ENCODE measurements at regions not wholly inside any gene's neighbourhood (a gene's known extent, or its start where the extent isn't known, plus 50 kb on each side); places are given as distances from the start of the nearest gene placed in this dataset.

DNA sequence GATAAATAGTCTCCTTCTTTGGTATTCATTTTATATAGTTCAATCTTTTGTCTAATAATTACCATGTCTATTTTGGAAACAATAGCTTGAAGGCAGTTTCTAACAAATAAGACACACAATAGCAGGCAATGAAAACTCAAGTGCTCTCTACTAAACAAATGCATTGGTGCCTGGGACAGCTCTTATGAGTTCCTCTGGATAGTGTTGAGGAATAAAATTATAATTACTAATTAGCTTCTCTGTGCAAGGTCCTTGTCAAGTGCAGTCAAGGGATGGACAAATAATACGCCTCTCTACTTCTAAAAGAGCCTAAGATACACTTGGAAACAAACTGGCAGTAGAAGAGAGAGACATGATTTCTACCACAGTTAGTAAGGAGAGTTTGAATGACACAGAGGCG, 229.0 kb upstream of the GLRA2 start:
- intact Hi-C loops (cut with DNase I): no loop called here
- no peak for DNase-seq (ENCODE audit: extremely low spot score)
- no peaks in the 10 kb centered on the region for H3K36me3 ChIP-seq
- H3K9me3 ChIP-seq: no peaks in the 10 kb centered on the region
- no peak overlapping the region for H3K4me3 ChIP-seq
- H3K4me1 ChIP-seq: peaks cover 0 to 7% (median 0%) of the 10 kb centered on the region in 4 donors
- H3K27ac ChIP-seq (replicated peaks in 1 of 4): no peak overlapping the region
- H3K27me3 ChIP-seq: no peaks in the 10 kb centered on the region
- 39% methylated on average over 2 of the region's 2 CpGs for WGBS
- TF ChIP-seq, protein P1, sequence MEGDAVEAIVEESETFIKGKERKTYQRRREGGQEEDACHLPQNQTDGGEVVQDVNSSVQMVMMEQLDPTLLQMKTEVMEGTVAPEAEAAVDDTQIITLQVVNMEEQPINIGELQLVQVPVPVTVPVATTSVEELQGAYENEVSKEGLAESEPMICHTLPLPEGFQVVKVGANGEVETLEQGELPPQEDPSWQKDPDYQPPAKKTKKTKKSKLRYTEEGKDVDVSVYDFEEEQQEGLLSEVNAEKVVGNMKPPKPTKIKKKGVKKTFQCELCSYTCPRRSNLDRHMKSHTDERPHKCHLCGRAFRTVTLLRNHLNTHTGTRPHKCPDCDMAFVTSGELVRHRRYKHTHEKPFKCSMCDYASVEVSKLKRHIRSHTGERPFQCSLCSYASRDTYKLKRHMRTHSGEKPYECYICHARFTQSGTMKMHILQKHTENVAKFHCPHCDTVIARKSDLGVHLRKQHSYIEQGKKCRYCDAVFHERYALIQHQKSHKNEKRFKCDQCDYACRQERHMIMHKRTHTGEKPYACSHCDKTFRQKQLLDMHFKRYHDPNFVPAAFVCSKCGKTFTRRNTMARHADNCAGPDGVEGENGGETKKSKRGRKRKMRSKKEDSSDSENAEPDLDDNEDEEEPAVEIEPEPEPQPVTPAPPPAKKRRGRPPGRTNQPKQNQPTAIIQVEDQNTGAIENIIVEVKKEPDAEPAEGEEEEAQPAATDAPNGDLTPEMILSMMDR (IDR thresholded peaks at IDR 0.05): no peak
- TF ChIP-seq POLR2AphosphoS5 (IDR thresholded peaks at IDR 0.05) (no peak), EP300 (IDR thresholded peaks at IDR 0.05) (no peak), POLR2A (IDR thresholded peaks at IDR 0.05; ENCODE audit: low read depth) (no peak)

DNA sequence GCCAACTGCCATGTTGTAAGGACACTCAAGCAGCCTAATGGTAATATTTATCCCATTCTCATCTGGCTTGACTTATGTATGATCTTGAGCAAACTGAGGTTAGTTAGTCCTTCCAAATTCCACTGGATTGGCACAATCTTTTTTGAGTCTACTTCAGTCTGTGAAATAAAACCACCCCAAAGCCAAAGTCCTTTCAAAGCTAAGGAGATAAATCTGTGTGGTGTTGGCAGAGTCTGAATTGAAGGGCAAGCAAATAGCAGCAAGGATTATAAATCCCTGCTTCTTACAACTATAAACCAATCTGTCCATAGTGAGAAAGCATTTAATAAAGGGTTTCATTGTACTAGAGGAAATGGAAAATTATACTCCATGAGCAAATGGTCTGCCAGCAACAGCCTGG, 233.9 kb upstream of the GLRA2 start:
- H3K4me1 ChIP-seq: peaks cover 0 to 7% (median 0%) of the 10 kb centered on the region in 4 donors
- H3K36me3 ChIP-seq: no peaks in the 10 kb centered on the region
- H3K27me3 ChIP-seq: no peaks in the 10 kb centered on the region
- no peaks in the 10 kb centered on the region for H3K9me3 ChIP-seq
- no peak overlapping the region for H3K4me3 ChIP-seq
- no peak for DNase-seq (ENCODE audit: extremely low spot score)
- no peak overlapping the region for H3K27ac ChIP-seq (replicated peaks in 1 of 4)
- intact Hi-C loops (cut with DNase I): no loop called here
- TF ChIP-seq POLR2A (IDR thresholded peaks at IDR 0.05; ENCODE audit: low read depth): no peak

DNA sequence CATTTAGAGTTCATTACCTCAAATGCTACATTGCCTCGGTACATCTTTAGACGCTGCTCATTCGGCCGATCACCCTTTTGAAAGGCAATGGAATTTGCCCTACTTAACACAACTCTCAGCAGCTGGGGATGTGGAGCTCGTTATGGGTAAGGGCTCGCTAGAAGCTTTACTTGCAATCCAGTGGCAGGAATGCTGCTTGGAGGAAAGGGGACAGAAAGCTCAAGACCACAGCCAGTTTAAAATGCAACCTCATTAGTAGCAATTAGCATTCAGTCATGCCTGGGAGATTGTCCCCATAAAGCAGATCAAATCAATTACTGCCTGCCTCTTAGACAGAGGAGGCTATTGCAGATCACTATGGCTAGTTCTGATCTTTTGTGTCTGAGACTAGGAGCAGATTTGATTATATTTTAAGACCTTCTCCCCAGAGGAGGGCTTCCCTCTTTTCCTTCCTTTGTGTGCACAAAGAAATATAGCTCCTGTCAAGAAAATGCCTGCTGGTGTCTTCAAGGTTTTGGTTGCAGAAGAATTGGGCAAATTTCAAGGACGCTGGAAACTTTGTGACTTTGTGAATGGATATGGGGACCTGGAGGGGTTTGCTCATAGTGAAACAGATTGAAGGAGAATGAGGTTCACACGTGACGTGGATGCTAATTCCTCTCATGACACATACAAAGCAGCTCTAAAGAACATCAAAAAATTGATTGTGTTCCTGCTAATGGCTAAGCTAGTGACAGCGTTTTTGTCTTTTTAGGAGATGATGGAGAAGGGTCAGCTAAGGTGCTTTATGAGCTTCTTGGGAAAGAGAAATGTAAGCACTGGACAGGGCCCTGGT, 237.5 kb upstream of the GLRA2 start:
- H3K4me1 ChIP-seq: peaks cover 0 to 7% (median 0%) of the 10 kb centered on the region in 4 donors
- H3K27ac ChIP-seq (replicated peaks in 1 of 4): no peak overlapping the region
- WGBS: 72% methylated on average over 10 of the region's 10 CpGs
- TF ChIP-seq POLR2A (IDR thresholded peaks at IDR 0.05; ENCODE audit: low read depth): no peak
- TF ChIP-seq EP300 (IDR thresholded peaks at IDR 0.05): no peak
- TF ChIP-seq POLR2AphosphoS5 (IDR thresholded peaks at IDR 0.05): no peak
- TF ChIP-seq, protein P1 (IDR thresholded peaks at IDR 0.05): no peak
- no peaks in the 10 kb centered on the region for H3K27me3 ChIP-seq
- intact Hi-C loops (cut with DNase I): no loop called here
- no peaks in the 10 kb centered on the region for H3K36me3 ChIP-seq
- no peaks in the 10 kb centered on the region for H3K9me3 ChIP-seq
- H3K4me3 ChIP-seq: no peak overlapping the region
- no peak for DNase-seq (ENCODE audit: extremely low spot score)

DNA sequence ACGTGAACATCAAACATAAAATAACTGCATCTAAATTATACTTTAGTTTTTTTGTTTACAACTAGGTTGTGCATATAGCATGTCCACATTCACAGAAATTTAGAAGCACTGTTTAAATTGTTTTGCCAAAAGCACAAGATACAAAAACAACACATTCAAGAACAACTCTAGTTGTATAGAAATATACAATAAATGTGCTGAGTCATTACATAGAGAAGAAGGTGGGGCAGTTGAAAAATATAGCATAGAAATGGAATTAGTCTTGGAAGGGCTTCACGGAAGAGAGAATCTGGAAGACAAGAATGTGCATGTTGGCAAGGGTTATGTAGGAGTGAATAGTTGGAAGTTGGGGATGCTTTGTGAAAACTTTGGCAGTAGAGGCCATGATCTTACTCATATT, 239.0 kb upstream of the GLRA2 start:
- H3K4me1 ChIP-seq: no peaks in the 10 kb centered on the region
- no peak for DNase-seq (ENCODE audit: extremely low spot score)
- TF ChIP-seq POLR2AphosphoS5 (IDR thresholded peaks at IDR 0.05): no peak
- no peak for TF ChIP-seq EP300 (IDR thresholded peaks at IDR 0.05)
- TF ChIP-seq, protein P1 (IDR thresholded peaks at IDR 0.05): no peak
- no peak for TF ChIP-seq POLR2A (IDR thresholded peaks at IDR 0.05; ENCODE audit: low read depth)
- H3K27ac ChIP-seq (replicated peaks in 1 of 4): no peak overlapping the region
- intact Hi-C loops (cut with DNase I): no loop called here
- no peaks in the 10 kb centered on the region for H3K27me3 ChIP-seq
- no peaks in the 10 kb centered on the region for H3K36me3 ChIP-seq
- no peaks in the 10 kb centered on the region for H3K9me3 ChIP-seq
- H3K4me3 ChIP-seq: no peak overlapping the region
- WGBS: 80% methylated on average over 2 of the region's 2 CpGs

DNA sequence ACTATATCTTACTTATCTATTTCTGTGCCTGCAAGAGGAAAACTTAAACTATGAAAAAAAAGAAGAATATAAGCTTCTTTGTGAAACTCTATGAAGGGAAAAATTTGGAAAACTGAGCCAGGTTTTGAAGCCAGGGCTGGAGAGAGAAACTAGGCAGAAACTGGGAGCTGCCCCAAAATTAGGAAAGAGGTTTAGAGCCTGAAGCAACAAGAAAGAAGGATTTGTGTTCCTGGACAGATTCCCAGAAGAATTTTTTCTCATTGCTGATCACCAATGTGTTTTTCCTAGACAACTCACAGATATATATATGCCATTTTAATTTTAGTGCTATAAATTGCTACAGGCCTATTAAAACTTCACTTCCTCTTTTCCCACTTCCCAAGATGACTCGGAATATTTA, 245.0 kb upstream of the GEMIN8 start:
- Histone ChIP-seq H3K27ac (replicated peaks in 1 of 4) (no peak overlapping the region), H3K4me3 (no peak overlapping the region), H3K4me1 (peaks cover 0 to 13% (median 4%) of the 10 kb centered on the region in 4 donors), H3K27me3 (no peaks in the 10 kb centered on the region), H3K9me3 (no peaks in the 10 kb centered on the region), H3K36me3 (no peaks in the 10 kb centered on the region)
- TF ChIP-seq POLR2A (IDR thresholded peaks at IDR 0.05; ENCODE audit: low read depth) (no peak), EP300 (IDR thresholded peaks at IDR 0.05) (no peak), POLR2AphosphoS5 (IDR thresholded peaks at IDR 0.05) (no peak)
- TF ChIP-seq, protein P1 (IDR thresholded peaks at IDR 0.05): no peak
- intact Hi-C loops (cut with DNase I): no loop called here
- no peak for DNase-seq (ENCODE audit: extremely low spot score)
- 38% methylated on average over 1 of the region's 1 CpG for WGBS

All from esophagus muscularis mucosa (tissue), 4 donors.